ENCODE measurements at regions not wholly inside any gene's neighbourhood (a gene's known extent, or its start where the extent isn't known, plus 50 kb on each side); places are given as distances from the start of the nearest gene placed in this dataset.

- no peaks in the 10 kb centered on the region for H3K27me3 ChIP-seq
- peaks cover 0 to 17% (median 0%) of the 10 kb centered on the region in 11 experiments; a peak in 8 of 22 replicates for H3K9me3 ChIP-seq (replicated peaks in 1 of 11)
- no peak for TF ChIP-seq Cebpa-rat (IDR thresholded peaks at IDR 0.05)
- no peak overlapping the region for H3K27ac ChIP-seq
- H3K4me3 ChIP-seq = no peak overlapping the region
- no peak overlapping the region for H3K4me2 ChIP-seq
- H3K4me1 ChIP-seq = peaks cover 0 to 10% (median 0%) of the 10 kb centered on the region in 10 experiments; a peak in 4 of 20 replicates
- H4K20me1 ChIP-seq = no peaks in the 10 kb centered on the region
- H3K36me3 ChIP-seq = no peaks in the 10 kb centered on the region
- no peak overlapping the region for H3K9ac ChIP-seq
Observed at GRCh38 chr13:65909501-65909900, 1320.6 kb downstream of the PCDH9 start.

GRCh38 chr13:65907666-65908525 lies 1322.2 kb downstream of the PCDH9 start:
- Histone ChIP-seq H3K4me1 (peaks cover 0 to 2% (median 0%) of the 10 kb centered on the region in 10 experiments; a peak in 2 of 20 replicates), H3K9me3 (replicated peaks in 1 of 11) (peaks cover 0 to 17% (median 0%) of the 10 kb centered on the region in 11 experiments; a peak in 8 of 22 replicates), H3K27ac (no peak overlapping the region), H3K4me3 (no peak overlapping the region), H3K36me3 (no peaks in the 10 kb centered on the region), H3K4me2 (no peak overlapping the region), H4K20me1 (no peaks in the 10 kb centered on the region; a peak in 1 of 22 replicates), H3K9ac (no peak overlapping the region), H3K27me3 (no peaks in the 10 kb centered on the region)
- TF ChIP-seq Cebpa-rat (IDR thresholded peaks at IDR 0.05) = no peak

- Histone ChIP-seq H3K9ac (no peak overlapping the region), H3K27me3 (no peaks in the 10 kb centered on the region), H3K9me3 (replicated peaks in 1 of 11) (peaks cover 0 to under 1% (median 0%) of the 10 kb centered on the region in 11 experiments; a peak in 1 of 22 replicates), H3K4me2 (no peak overlapping the region), H3K36me3 (no peaks in the 10 kb centered on the region), H3K4me1 (no peaks in the 10 kb centered on the region), H3K4me3 (no peak overlapping the region), H3K27ac (no peak overlapping the region), H4K20me1 (no peaks in the 10 kb centered on the region; a peak in 1 of 22 replicates)
- TF ChIP-seq Cebpa-rat (IDR thresholded peaks at IDR 0.05) = no peak
Observed at GRCh38 chr13:65901723-65902122, 1328.4 kb downstream of the PCDH9 start.

GRCh38 chr13:65894049-65894448 lies 1336.1 kb downstream of the PCDH9 start:
- Histone ChIP-seq H3K9me3 (replicated peaks in 1 of 11) (no peaks in the 10 kb centered on the region), H3K27me3 (no peaks in the 10 kb centered on the region), H3K9ac (no peak overlapping the region), H3K27ac (no peak overlapping the region), H4K20me1 (no peaks in the 10 kb centered on the region), H3K4me2 (no peak overlapping the region), H3K4me3 (no peak overlapping the region), H3K4me1 (no peaks in the 10 kb centered on the region), H3K36me3 (no peaks in the 10 kb centered on the region)
- no peak for TF ChIP-seq Cebpa-rat (IDR thresholded peaks at IDR 0.05)

GRCh38 chr13:65892859-65893258 lies 1337.3 kb downstream of the PCDH9 start:
- TF ChIP-seq Cebpa-rat (IDR thresholded peaks at IDR 0.05) = no peak

GRCh38 chr13:65889368-65889767 lies 1340.8 kb downstream of the PCDH9 start:
- no peak for TF ChIP-seq Cebpa-rat (IDR thresholded peaks at IDR 0.05)
- Histone ChIP-seq H3K4me3 (no peak overlapping the region), H3K27ac (no peak overlapping the region), H3K36me3 (no peaks in the 10 kb centered on the region), H3K9ac (no peak overlapping the region), H3K4me2 (no peak overlapping the region), H3K4me1 (no peaks in the 10 kb centered on the region), H3K9me3 (replicated peaks in 1 of 11) (no peaks in the 10 kb centered on the region), H4K20me1 (no peaks in the 10 kb centered on the region), H3K27me3 (no peaks in the 10 kb centered on the region)

More at GRCh38 chr13:65892859-65893258, 1337.3 kb downstream of the PCDH9 start:
- Histone ChIP-seq H3K9me3 (replicated peaks in 1 of 11) (no peaks in the 10 kb centered on the region), H3K4me3 (no peak overlapping the region), H3K9ac (no peak overlapping the region), H3K4me2 (no peak overlapping the region), H3K36me3 (no peaks in the 10 kb centered on the region), H3K27ac (no peak overlapping the region), H4K20me1 (no peaks in the 10 kb centered on the region), H3K4me1 (no peaks in the 10 kb centered on the region), H3K27me3 (no peaks in the 10 kb centered on the region)

- H3K9me3 ChIP-seq (replicated peaks in 1 of 11) = no peaks in the 10 kb centered on the region; a peak in 1 of 22 replicates
- H3K4me2 ChIP-seq = no peak overlapping the region
- H4K20me1 ChIP-seq = no peaks in the 10 kb centered on the region
- H3K4me1 ChIP-seq = no peaks in the 10 kb centered on the region
- TF ChIP-seq Cebpa-rat (IDR thresholded peaks at IDR 0.05) = no peak
- no peak overlapping the region for H3K9ac ChIP-seq
- no peaks in the 10 kb centered on the region for H3K27me3 ChIP-seq
- H3K36me3 ChIP-seq = no peaks in the 10 kb centered on the region
- no peak overlapping the region for H3K27ac ChIP-seq
- no peak overlapping the region for H3K4me3 ChIP-seq
Observed at GRCh38 chr13:65882810-65883209, 1347.3 kb downstream of the PCDH9 start.

GRCh38 chr13:65881561-65882155 lies 1348.5 kb downstream of the PCDH9 start:
- H3K27me3 ChIP-seq = no peaks in the 10 kb centered on the region
- no peak overlapping the region for H3K4me2 ChIP-seq
- H4K20me1 ChIP-seq = no peaks in the 10 kb centered on the region
- H3K4me1 ChIP-seq = no peaks in the 10 kb centered on the region
- no peak overlapping the region for H3K27ac ChIP-seq
- H3K36me3 ChIP-seq = no peaks in the 10 kb centered on the region
- no peak for TF ChIP-seq Cebpa-rat (IDR thresholded peaks at IDR 0.05)
- H3K9me3 ChIP-seq (replicated peaks in 1 of 11) = no peaks in the 10 kb centered on the region; a peak in 1 of 22 replicates
- H3K9ac ChIP-seq = no peak overlapping the region
- no peak overlapping the region for H3K4me3 ChIP-seq

GRCh38 chr13:65875031-65875430 lies 1355.1 kb downstream of the PCDH9 start:
- Histone ChIP-seq H3K27me3 (no peaks in the 10 kb centered on the region), H3K27ac (no peak overlapping the region), H3K36me3 (no peaks in the 10 kb centered on the region), H4K20me1 (no peaks in the 10 kb centered on the region), H3K4me2 (no peak overlapping the region), H3K9me3 (replicated peaks in 1 of 11) (no peaks in the 10 kb centered on the region), H3K4me3 (no peak overlapping the region), H3K9ac (no peak overlapping the region), H3K4me1 (no peaks in the 10 kb centered on the region)
- TF ChIP-seq Cebpa-rat (IDR thresholded peaks at IDR 0.05) = no peak
